Chondrocyte (in vitro differentiated cells): ENCODE measurements at regions not wholly inside any gene's neighbourhood (a gene's known extent, or its start where the extent isn't known, plus 50 kb on each side); places are given as distances from the start of the nearest gene placed in this dataset.

Experiments used
- DNase-seq: peaks from one replicate; pipeline ENCODE4 v3.0.0; 2021; ENCODE audit warnings: mixed read lengths, low spot score
- H3K27ac Mint-ChIP-seq: one replicate; pipeline ENCODE4 v1.8.0; 2021; ENCODE audit warnings: mild to moderate bottlenecking, moderate library complexity, mixed read lengths; ENCODE audit not compliant: unreplicated experiment
- H3K27me3 Mint-ChIP-seq: 2 replicates; pipeline ENCODE4 v1.8.0; 2021; ENCODE audit warnings: low read depth, mixed read lengths
- H3K36me3 Mint-ChIP-seq: 2 replicates; pipeline ENCODE4 v1.8.0; 2021; ENCODE audit warnings: low read depth, mixed read lengths
- H3K4me1 Mint-ChIP-seq: 2 replicates; pipeline ENCODE4 v1.8.0; 2021; ENCODE audit warnings: low read depth, mild to moderate bottlenecking, mixed read lengths
- H3K4me3 Mint-ChIP-seq: one replicate; pipeline ENCODE4 v1.8.0; 2021; ENCODE audit warnings: mild to moderate bottlenecking, moderate library complexity, mixed read lengths; ENCODE audit not compliant: unreplicated experiment
- H3K9me3 Mint-ChIP-seq: 2 replicates; pipeline ENCODE4 v1.8.0; 2021; ENCODE audit warnings: low read depth, mixed read lengths
- CTCF ChIP-seq: fragments of 200-600 bp; sonication (generic); IDR thresholded peaks from 2 replicates; pipeline ENCODE4 v1.5.0; 2021; ENCODE audit warnings: antibody characterized with exemption, mild to moderate bottlenecking, moderate library complexity

GRCh38 chr6:98452685-98453084 is 381.7 kb upstream of the POU3F2 start:
- Mint-ChIP-seq H3K27me3 (peaks cover 3% of the 10 kb centered on the region), H3K4me1 (no peaks in the 10 kb centered on the region), H3K4me3 (no peak overlapping the region), H3K9me3 (peaks cover 3% of the 10 kb centered on the region), H3K27ac (no peak overlapping the region), H3K36me3 (no peaks in the 10 kb centered on the region)
- no peak for DNase-seq
- TF ChIP-seq CTCF: no peak

DNA sequence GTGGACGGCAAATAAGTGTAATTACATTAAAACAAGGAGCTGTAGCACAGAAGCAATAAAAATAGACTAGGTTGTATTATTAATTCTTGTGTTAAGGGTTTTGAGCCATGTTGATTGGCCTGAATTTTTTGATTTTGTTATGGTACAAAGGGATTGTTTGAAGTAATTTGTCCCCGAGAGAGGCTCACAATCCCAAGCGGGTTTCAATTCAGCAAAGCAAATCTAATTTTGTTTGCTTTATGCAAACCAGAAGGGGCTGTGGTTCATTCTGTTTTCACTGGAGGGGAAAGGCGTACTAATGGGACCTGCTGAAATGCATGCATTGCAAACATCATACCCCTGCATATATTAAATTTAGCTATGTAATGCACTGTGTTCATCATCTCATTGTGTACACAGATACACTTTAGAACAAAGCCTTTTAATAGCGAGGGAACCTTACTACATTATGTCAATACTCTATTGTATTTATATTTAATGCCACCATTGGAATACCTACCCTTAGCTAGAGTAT is 379.5 kb upstream of the POU3F2 start:
- no peak for DNase-seq
- no peaks in the 10 kb centered on the region for H3K36me3 Mint-ChIP-seq
- no peak overlapping the region for H3K4me3 Mint-ChIP-seq
- peaks cover 3% of the 10 kb centered on the region for H3K27me3 Mint-ChIP-seq
- no peaks in the 10 kb centered on the region for H3K4me1 Mint-ChIP-seq
- H3K9me3 Mint-ChIP-seq: no peaks in the 10 kb centered on the region
- no peak for TF ChIP-seq CTCF
- no peak overlapping the region for H3K27ac Mint-ChIP-seq

GRCh38 chr6:98458708-98459107 is 375.7 kb upstream of the POU3F2 start:
- DNase-seq: no peak
- no peak overlapping the region for H3K4me3 Mint-ChIP-seq
- no peaks in the 10 kb centered on the region for H3K36me3 Mint-ChIP-seq
- H3K9me3 Mint-ChIP-seq: no peaks in the 10 kb centered on the region
- peaks cover 2% of the 10 kb centered on the region for H3K27me3 Mint-ChIP-seq
- H3K4me1 Mint-ChIP-seq: no peaks in the 10 kb centered on the region
- no peak for TF ChIP-seq CTCF
- H3K27ac Mint-ChIP-seq: no peak overlapping the region

GRCh38 chr6:98463038-98464000 is 371.1 kb upstream of the POU3F2 start:
- Mint-ChIP-seq H3K27ac (no peak overlapping the region), H3K4me1 (no peaks in the 10 kb centered on the region), H3K27me3 (peaks cover 2% of the 10 kb centered on the region), H3K4me3 (no peak overlapping the region), H3K9me3 (no peaks in the 10 kb centered on the region), H3K36me3 (no peaks in the 10 kb centered on the region)
- no peak for DNase-seq
- no peak for TF ChIP-seq CTCF

- H3K27me3 Mint-ChIP-seq: peaks cover 2% of the 10 kb centered on the region
- H3K9me3 Mint-ChIP-seq: peaks cover 10% of the 10 kb centered on the region
- no peak overlapping the region for H3K27ac Mint-ChIP-seq
- no peak overlapping the region for H3K4me3 Mint-ChIP-seq
- no peaks in the 10 kb centered on the region for H3K4me1 Mint-ChIP-seq
- no peak for DNase-seq
- peaks cover 3% of the 10 kb centered on the region for H3K36me3 Mint-ChIP-seq
- no peak for TF ChIP-seq CTCF
Observed at GRCh38 chr6:98467091-98467490, 367.3 kb upstream of the POU3F2 start.
